ENCODE measurements at regions not wholly inside any gene's neighbourhood (a gene's known extent, or its start where the extent isn't known, plus 50 kb on each side); places are given as distances from the start of the nearest gene placed in this dataset.

- H3K4me1 ChIP-seq, result peaks cover 9% of the 10 kb centered on the region
- WGBS (ENCODE audit: missing lambda C conversion rate), result 78% methylated on average over 25 of the region's 29 CpGs
- H3K4me2 ChIP-seq, result no peak overlapping the region
- no peak for TF ChIP-seq TFCP2L1 (CRISPR knock-in tag; IDR thresholded peaks at IDR 0.05)
- TF ChIP-seq REST (IDR thresholded peaks at IDR 0.05), result no peak
- TF ChIP-seq USF2 (IDR thresholded peaks at IDR 0.05), result no peak
- no peak for TF ChIP-seq KDM5A (IDR thresholded peaks at IDR 0.05)
- no peak for TF ChIP-seq HEYL (CRISPR knock-in tag; IDR thresholded peaks at IDR 0.05)
- H3K9me3 ChIP-seq, result no peaks in the 10 kb centered on the region; the same call in 2 of the 3 replicates
- FAIRE-seq (no peak), ATAC-seq (no peak), DNase-seq (ENCODE audit: low read depth in 1 of 2, low spot score in 1 of 2) (no peak)
- no peak overlapping the region for H3K4me3 ChIP-seq
- H3K27ac ChIP-seq, result no peak overlapping the region
- ChIA-PET POLR2A (no interaction called here), CTCF (interaction anchor here (0.8 to 1.2 kb wide), 2 partner anchors 13 to 26 kb away, joined by 3 read pairs; no protein-coding TSS in a partner anchor)
Observed at GRCh38 chr16:54370278-54371040, 83.9 kb upstream of the IRX3 start.

- CTCF ChIA-PET, result interaction anchor here (0.8 kb wide), 1 partner anchor 13 kb away, joined by 3 read pairs; no protein-coding TSS in a partner anchor
- H3K4me3 ChIP-seq, result no peak overlapping the region
- peaks cover 9% of the 10 kb centered on the region for H3K4me1 ChIP-seq
- FAIRE-seq (no peak), ATAC-seq (no peak), DNase-seq (ENCODE audit: low read depth in 1 of 2, low spot score in 1 of 2) (no peak)
- H3K9me3 ChIP-seq, result no peaks in the 10 kb centered on the region
- POLR2A ChIA-PET, result no interaction called here
- H3K27ac ChIP-seq, result no peak overlapping the region
- 66% methylated on average over 8 of the region's 8 CpGs for WGBS (ENCODE audit: missing lambda C conversion rate)
- H3K4me2 ChIP-seq, result no peak overlapping the region
- no peak for TF ChIP-seq MAZ (IDR thresholded peaks at IDR 0.05; ENCODE audit: borderline replicate concordance, low read depth, low read length)
- no peak for TF ChIP-seq RFX5 (IDR thresholded peaks at IDR 0.05)
- no peak for TF ChIP-seq HEYL (CRISPR knock-in tag; IDR thresholded peaks at IDR 0.05)
- TF ChIP-seq FOXS1 (CRISPR knock-in tag; IDR thresholded peaks at IDR 0.05), result no peak
- TF ChIP-seq BCL3 (IDR thresholded peaks at IDR 0.05), result no peak
- TF ChIP-seq MYC (IDR thresholded peaks at IDR 0.05; ENCODE audit: borderline replicate concordance, low read length), result no peak
- TF ChIP-seq ZFP36 (IDR thresholded peaks at IDR 0.05; ENCODE audit: borderline replicate concordance, partially characterized antibody), result no peak
- TF ChIP-seq CBX8 (IDR thresholded peaks at IDR 0.05), result no peak
- no peak for TF ChIP-seq RAD21 (conservative IDR thresholded peaks at IDR 0.05 in 1 of 2, IDR thresholded peaks at IDR 0.05 in 1 of 2)
- no peak for TF ChIP-seq MAFK (IDR thresholded peaks at IDR 0.05; ENCODE audit: partially characterized antibody)
- no peak for TF ChIP-seq ZC3H11A (IDR thresholded peaks at IDR 0.05)
- no peak for TF ChIP-seq PBX3 (IDR thresholded peaks at IDR 0.05)
- no peak for TF ChIP-seq ZSCAN20 (CRISPR knock-in tag; IDR thresholded peaks at IDR 0.05)
- no peak for TF ChIP-seq POLR2A (IDR thresholded peaks at IDR 0.05; ENCODE audit: low read length)
- TF ChIP-seq KDM5A (IDR thresholded peaks at IDR 0.05), result no peak
- TF ChIP-seq JUNB (IDR thresholded peaks at IDR 0.05), result no peak
- TF ChIP-seq MAX (IDR thresholded peaks at IDR 0.05), result no peak
Observed at GRCh38 chr16:54369861-54370260, 83.3 kb upstream of the IRX3 start.

Measured in A549 (cell line).